NCI-H446 (cell line): ENCODE measurements at regions not wholly inside any gene's neighbourhood (a gene's known extent, or its start where the extent isn't known, plus 50 kb on each side); places are given as distances from the start of the nearest gene placed in this dataset.
A peak's percentile ranks its signal among the peaks of the same experiment; 100 is the strongest.
"Not testable (repeated sequence)": the region's sequence is repeated elsewhere in the genome, so short reads cannot be mapped to it uniquely, and the experiment has no call there.

Source experiments
- DNase-seq, 2 experiments: peaks; one replicate each; lab custom pipeline; 2025; lab: John Stamatoyannopoulos, UW

- peak; percentile 53 to 69 for DNase-seq
These were observed 247.1 kb downstream of the SLCO4C1 start for GRCh38 chr5:102048940-102049339.

- not testable (repeated sequence) for DNase-seq
These were observed 249.0 kb downstream of the SLCO4C1 start for GRCh38 chr5:102047073-102047472.

- no peak for DNase-seq
These were observed 255.8 kb downstream of the SLCO4C1 start for GRCh38 chr5:102040326-102040725.

DNA sequence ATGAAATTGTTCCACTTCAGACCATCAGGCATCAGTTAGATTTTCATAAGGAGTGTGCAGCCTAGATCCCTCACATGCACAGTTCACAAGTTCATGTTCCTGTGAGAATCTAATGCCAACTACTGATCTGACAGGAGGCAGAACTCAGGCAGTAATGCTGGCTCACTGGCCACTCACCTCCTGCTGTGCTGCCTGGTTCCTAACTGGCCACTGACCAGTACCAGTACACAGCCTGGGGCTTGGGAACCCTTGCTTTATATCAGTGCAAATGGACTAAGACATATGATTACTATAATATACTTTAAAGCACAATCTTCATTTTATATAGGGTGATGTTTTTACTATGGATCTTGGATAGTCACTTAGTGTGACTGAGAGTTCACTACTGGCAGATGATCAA lies 259.2 kb downstream of the SLCO4C1 start:
- peak in 1 of 2 experiments; percentile 26 for DNase-seq

DNA sequence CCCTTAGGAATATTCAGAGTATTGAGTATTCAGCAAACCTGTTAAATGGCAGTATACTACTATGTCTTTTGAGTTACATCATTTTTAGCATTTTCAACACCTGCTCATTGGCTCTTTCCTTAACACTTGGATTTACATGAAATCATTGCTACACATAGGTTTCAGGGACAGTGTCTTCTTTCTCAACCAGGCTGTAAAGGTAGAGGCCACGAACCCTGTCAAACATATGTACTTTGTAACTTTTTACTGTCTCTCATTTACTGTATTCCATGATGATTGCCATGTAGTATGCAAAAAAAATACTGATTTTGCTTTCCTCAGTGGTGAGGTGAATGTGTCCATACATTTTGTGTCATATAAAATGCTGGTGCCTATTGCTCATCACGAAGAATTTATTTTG lies 264.4 kb downstream of the SLCO4C1 start:
- DNase-seq: no peak

- no peak for DNase-seq
These were observed 277.4 kb downstream of the SLCO4C1 start for GRCh38 chr5:102018690-102019089.

GRCh38 chr5:102018279-102018678 lies 277.8 kb downstream of the SLCO4C1 start:
- DNase-seq: no peak

DNA sequence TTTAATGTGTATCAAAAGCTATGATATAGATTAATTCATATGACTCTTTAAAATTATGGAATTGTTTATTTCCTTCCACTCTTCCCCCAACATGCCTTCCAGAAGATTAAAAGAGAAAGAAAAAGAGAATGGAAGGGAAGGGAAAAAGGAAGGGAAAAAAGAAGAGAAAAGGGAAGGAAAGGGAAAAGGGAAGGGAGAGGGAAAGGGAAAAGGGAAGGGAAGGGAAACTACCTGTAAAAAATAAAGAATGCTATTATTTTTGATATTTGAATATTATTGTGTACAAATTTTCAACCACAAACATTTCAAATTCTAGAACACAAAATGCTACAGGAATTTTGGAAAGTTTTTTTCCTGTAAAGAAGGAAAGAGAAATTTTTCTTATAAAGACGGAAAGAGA lies 281.7 kb downstream of the SLCO4C1 start:
- DNase-seq: no peak

- no peak for DNase-seq
These were observed 285.4 kb downstream of the SLCO4C1 start for GRCh38 chr5:102010644-102011043.

- no peak for DNase-seq
These were observed 298.8 kb downstream of the SLCO4C1 start for GRCh38 chr5:101997235-101997634.

GRCh38 chr5:101995585-101995984 lies 300.5 kb downstream of the SLCO4C1 start:
- DNase-seq: no peak

- no peak for DNase-seq
These were observed 304.6 kb downstream of the SLCO4C1 start for GRCh38 chr5:101991486-101991885.

GRCh38 chr5:101989659-101990058 lies 306.4 kb downstream of the SLCO4C1 start:
- DNase-seq: no peak

DNA sequence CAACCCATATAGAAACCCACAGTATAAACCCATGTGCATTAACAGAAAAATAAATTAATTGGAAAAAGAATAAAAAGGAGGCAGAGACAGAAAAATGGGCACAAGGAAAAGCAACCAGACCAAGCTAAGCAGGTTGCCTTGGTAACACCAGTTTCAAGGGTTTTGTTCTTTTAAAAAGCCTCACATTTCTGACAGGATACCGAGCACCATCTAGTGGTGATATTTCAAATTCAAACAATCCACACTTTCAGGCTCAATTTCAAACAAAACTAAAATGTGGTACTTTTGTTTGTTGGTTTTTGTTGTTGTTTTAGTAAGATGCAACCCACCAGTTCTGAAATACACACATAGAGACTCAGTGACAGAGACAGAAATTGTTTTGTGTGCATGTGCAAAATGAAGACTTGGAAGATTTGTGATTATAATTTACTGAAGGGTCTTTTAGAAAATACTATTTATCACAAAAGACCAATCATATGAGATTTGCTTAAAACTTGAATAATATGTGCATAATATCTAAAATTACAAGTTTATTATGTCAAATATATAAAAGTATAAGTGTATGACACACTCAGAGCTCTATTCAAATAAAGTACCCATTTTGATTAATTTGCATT lies 318.2 kb downstream of the SLCO4C1 start:
- DNase-seq: peak; percentile 48 to 74

- no peak for DNase-seq
These were observed 319.2 kb downstream of the SLCO4C1 start for GRCh38 chr5:101976933-101977332.

GRCh38 chr5:101969742-101970141 lies 326.3 kb downstream of the SLCO4C1 start:
- no peak for DNase-seq

DNA sequence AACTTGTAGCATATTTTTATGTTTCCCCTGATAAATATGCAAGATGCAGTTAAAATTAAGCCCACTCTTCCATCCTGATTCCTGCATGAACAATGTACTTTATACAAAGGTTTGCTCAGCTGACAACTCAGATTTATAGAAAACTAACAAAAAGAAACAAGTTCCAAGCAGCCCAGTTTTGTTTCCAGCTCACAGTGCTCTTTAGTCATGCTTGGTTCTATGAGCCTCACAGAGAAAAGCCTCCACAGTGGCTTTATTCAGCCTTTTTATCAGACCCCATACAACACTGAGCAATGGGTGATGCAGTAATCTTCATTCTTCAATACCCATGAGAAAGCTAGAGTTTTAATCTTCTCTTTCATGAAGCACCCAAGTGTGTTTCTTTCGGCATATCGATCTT lies 329.6 kb downstream of the SLCO4C1 start:
- DNase-seq: no peak

GRCh38 chr5:101955891-101956290 lies 340.2 kb downstream of the SLCO4C1 start:
- no peak for DNase-seq

- no peak for DNase-seq
These were observed 346.1 kb downstream of the SLCO4C1 start for GRCh38 chr5:101950019-101950418.

DNA sequence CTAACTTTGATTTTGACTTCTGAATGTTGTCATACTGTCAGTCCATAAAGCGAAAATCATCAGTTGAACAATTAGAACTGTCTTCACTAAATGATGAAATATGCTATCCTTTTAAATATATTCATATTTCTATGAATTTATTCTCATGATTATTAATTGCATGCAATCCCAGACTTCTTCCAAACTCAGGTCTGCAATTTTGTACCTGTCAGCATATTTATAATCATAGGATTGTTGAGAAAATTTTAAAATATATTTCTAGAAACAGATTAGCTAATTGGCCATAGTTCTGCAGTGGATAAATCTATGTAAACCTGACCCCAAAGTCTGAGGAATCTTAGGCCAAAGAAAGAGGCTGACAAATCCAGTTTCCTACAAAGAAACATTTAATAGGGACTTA lies 347.5 kb downstream of the SLCO4C1 start:
- no peak for DNase-seq

GRCh38 chr5:101943784-101944183 lies 352.3 kb downstream of the SLCO4C1 start:
- DNase-seq: no peak

GRCh38 chr5:101942321-101942882 lies 353.7 kb downstream of the SLCO4C1 start:
- peak; percentile 7 to 61 for DNase-seq

DNA sequence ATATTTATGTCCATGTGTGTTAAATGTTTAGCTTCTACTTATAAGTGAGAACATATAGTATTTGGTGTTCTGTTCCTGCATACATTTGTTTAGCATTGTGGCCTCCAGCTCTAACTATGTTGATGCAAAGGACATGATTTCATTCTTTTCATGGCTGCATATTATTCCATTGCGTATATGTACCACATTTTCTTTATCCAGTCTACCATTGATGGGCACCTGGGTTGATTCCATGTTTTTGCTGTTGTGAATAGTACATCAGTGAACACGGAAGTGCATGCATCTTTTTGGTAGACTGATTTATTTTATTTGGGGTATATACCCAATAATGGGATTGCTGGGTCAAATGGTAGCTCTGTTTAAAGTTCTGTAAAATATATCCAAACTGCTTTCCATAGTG lies 359.0 kb downstream of the SLCO4C1 start:
- DNase-seq: no peak

DNA sequence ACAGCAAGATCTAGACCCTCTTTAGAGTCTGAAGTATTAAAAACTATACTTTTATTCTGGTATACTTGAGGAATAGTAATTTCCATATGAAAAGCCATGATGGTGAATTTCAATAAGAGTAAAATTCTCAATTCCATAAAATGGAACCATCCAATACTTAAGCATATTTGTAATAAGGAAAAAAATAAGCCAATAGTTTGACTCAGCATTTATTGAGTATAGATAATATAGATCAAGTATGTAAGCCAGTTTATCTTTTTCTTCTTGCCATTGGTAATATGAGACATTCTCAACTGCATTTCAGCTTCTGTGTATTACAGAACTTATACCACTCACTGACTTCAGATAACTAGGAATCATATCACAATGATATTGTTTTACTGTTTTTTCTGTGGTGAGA lies 361.0 kb downstream of the SLCO4C1 start:
- DNase-seq: no peak
